ENCODE measurements at regions not wholly inside any gene's neighbourhood (a gene's known extent, or its start where the extent isn't known, plus 50 kb on each side); places are given as distances from the start of the nearest gene placed in this dataset.

DNA sequence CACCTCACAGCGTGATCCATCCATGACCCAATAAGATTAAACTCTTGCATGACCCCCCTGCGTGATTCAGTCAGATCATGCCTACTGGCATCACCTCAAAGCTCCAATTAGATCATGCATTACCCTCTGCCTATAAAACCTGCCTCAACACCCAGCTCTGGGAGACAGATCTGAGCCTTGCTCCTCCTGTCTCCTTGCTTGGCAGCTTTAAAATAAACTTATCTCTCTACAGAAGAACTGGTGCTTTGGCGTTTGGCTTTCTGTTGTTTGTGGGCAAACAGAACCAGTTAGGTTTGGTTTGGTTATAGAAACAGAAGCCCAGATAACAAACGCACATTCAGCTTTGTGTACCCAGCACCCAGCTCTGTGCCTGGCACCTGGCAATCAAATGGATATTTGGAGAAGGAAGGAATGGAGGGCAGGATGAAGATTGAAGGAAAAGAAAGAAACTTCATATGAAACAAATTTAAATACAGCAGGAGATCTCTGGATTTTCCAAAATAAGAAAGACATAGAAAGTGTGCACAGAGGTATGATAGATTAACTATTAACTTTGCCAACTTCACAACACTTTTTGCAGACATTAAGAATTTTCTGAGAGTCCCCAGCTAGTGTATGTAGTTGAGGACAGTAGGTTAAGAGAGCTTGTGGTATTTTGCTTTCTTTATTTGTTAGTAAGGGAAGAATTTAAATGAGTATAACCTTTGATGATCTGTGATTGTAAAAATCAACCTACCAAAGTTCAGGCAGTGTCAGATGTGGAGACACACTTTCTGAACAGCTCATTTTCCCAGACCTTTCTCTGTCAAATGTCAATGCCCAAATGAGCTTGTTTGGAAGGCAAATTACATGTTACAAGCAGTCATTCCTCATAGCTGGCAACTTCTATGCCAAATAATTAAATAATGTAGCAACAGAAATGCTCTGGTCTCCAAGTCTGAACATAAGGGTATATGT is 102.1 kb upstream of the ASTN2 start:
- ChIA-PET CTCF (interaction anchor here (1.0 to 1.7 kb wide), 3 partner anchors 14 to 29 kb away, joined by 3 to 5 read pairs (median 4); no protein-coding TSS in a partner anchor), POLR2A (no interaction called here)
- Histone ChIP-seq H3K4me1 (ENCODE audit: control insufficient read depth in 1 of 2, insufficient read depth in 2 of 2, low read depth in 1 of 2, low read length in 1 of 2) (no peaks in the 10 kb centered on the region), H2AFZ (ENCODE audit: low read depth) (no peak overlapping the region), H3K9me2 (no peaks in the 10 kb centered on the region), H3K27ac (ENCODE audit: low read depth in 2 of 2, low read length in 1 of 2) (no peak overlapping the region), H3K4me2 (no peak overlapping the region), H4K20me1 (ENCODE audit: insufficient read depth) (no peaks in the 10 kb centered on the region), H3K36me3 (replicated peaks in 1 of 2; ENCODE audit: control insufficient read depth in 1 of 2, insufficient read depth in 2 of 2, low read length in 1 of 2) (no peaks in the 10 kb centered on the region), H3F3A (replicated peaks; ENCODE audit: insufficient read depth) (no peaks in the 10 kb centered on the region), H3K79me2 (ENCODE audit: insufficient read depth) (no peaks in the 10 kb centered on the region), H3K9me3 (no peaks in the 10 kb centered on the region), H3K27me3 (ENCODE audit: insufficient read depth) (no peaks in the 10 kb centered on the region), H3K4me3 (ENCODE audit: low read depth in 2 of 2, low read length in 1 of 2) (no peak overlapping the region), H3K9ac (no peak overlapping the region)
- 9% methylated on average over 4 of the region's 4 CpGs for WGBS (ENCODE audit: low lambda C conversion rate)
- TF ChIP-seq, protein P1, sequence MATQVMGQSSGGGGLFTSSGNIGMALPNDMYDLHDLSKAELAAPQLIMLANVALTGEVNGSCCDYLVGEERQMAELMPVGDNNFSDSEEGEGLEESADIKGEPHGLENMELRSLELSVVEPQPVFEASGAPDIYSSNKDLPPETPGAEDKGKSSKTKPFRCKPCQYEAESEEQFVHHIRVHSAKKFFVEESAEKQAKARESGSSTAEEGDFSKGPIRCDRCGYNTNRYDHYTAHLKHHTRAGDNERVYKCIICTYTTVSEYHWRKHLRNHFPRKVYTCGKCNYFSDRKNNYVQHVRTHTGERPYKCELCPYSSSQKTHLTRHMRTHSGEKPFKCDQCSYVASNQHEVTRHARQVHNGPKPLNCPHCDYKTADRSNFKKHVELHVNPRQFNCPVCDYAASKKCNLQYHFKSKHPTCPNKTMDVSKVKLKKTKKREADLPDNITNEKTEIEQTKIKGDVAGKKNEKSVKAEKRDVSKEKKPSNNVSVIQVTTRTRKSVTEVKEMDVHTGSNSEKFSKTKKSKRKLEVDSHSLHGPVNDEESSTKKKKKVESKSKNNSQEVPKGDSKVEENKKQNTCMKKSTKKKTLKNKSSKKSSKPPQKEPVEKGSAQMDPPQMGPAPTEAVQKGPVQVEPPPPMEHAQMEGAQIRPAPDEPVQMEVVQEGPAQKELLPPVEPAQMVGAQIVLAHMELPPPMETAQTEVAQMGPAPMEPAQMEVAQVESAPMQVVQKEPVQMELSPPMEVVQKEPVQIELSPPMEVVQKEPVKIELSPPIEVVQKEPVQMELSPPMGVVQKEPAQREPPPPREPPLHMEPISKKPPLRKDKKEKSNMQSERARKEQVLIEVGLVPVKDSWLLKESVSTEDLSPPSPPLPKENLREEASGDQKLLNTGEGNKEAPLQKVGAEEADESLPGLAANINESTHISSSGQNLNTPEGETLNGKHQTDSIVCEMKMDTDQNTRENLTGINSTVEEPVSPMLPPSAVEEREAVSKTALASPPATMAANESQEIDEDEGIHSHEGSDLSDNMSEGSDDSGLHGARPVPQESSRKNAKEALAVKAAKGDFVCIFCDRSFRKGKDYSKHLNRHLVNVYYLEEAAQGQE (IDR thresholded peaks at IDR 0.05; ENCODE audit: low read depth, low read length) = no peak
- no peak for TF ChIP-seq FOXJ3 (CRISPR knock-in tag; IDR thresholded peaks at IDR 0.05)
- no peak for TF ChIP-seq GATA2 (CRISPR knock-in tag; IDR thresholded peaks at IDR 0.05)
- no peak for TF ChIP-seq EP300 (IDR thresholded peaks at IDR 0.05; ENCODE audit: borderline replicate concordance in 1 of 2, low read depth in 1 of 2, low read length in 1 of 2)
- TF ChIP-seq ELF1 (IDR thresholded peaks at IDR 0.05) = no peak
- no peak for TF ChIP-seq NFIC (IDR thresholded peaks at IDR 0.05; ENCODE audit: borderline replicate concordance)
- TF ChIP-seq TEAD4 (IDR thresholded peaks at IDR 0.05; ENCODE audit: borderline replicate concordance, insufficient read depth) = no peak
- TF ChIP-seq TAF1 (IDR thresholded peaks at IDR 0.05; ENCODE audit: borderline replicate concordance, low read depth, low read length) = no peak
- TF ChIP-seq FOSL2 (IDR thresholded peaks at IDR 0.05; ENCODE audit: borderline replicate concordance, low read depth) = no peak
- TF ChIP-seq SMC3 (IDR thresholded peaks at IDR 0.05; ENCODE audit: low read depth, low read length) = no peak
- TF ChIP-seq, protein P2, sequence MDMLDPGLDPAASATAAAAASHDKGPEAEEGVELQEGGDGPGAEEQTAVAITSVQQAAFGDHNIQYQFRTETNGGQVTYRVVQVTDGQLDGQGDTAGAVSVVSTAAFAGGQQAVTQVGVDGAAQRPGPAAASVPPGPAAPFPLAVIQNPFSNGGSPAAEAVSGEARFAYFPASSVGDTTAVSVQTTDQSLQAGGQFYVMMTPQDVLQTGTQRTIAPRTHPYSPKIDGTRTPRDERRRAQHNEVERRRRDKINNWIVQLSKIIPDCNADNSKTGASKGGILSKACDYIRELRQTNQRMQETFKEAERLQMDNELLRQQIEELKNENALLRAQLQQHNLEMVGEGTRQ (IDR thresholded peaks at IDR 0.05; ENCODE audit: borderline replicate concordance, low read depth, low read length) = no peak
- TF ChIP-seq RXRA (IDR thresholded peaks at IDR 0.05; ENCODE audit: borderline replicate concordance, low read depth) = no peak
- TF ChIP-seq TCF12 (IDR thresholded peaks at IDR 0.05) = no peak
- TF ChIP-seq, protein P3, sequence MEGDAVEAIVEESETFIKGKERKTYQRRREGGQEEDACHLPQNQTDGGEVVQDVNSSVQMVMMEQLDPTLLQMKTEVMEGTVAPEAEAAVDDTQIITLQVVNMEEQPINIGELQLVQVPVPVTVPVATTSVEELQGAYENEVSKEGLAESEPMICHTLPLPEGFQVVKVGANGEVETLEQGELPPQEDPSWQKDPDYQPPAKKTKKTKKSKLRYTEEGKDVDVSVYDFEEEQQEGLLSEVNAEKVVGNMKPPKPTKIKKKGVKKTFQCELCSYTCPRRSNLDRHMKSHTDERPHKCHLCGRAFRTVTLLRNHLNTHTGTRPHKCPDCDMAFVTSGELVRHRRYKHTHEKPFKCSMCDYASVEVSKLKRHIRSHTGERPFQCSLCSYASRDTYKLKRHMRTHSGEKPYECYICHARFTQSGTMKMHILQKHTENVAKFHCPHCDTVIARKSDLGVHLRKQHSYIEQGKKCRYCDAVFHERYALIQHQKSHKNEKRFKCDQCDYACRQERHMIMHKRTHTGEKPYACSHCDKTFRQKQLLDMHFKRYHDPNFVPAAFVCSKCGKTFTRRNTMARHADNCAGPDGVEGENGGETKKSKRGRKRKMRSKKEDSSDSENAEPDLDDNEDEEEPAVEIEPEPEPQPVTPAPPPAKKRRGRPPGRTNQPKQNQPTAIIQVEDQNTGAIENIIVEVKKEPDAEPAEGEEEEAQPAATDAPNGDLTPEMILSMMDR (IDR thresholded peaks at IDR 0.05) = no peak
- no peak for TF ChIP-seq MEF2A (IDR thresholded peaks at IDR 0.05; ENCODE audit: borderline replicate concordance, low read depth)
- no peak for TF ChIP-seq YY1 (IDR thresholded peaks at IDR 0.05; ENCODE audit: low read depth)
- TF ChIP-seq POLR2AphosphoS5 (IDR thresholded peaks at IDR 0.05; ENCODE audit: low read depth, low read length) = no peak
- DNase-seq = no peak
